Lung (tissue), 11 donors: ENCODE measurements at regions not wholly inside any gene's neighbourhood (a gene's known extent, or its start where the extent isn't known, plus 50 kb on each side); places are given as distances from the start of the nearest gene placed in this dataset.

ENCODE experiments used
- ATAC-seq: fragments of 200-7000 bp; cut with Tn5 transposase; one replicate; pipeline ENCODE4 v1.9.1; 2020; ENCODE audit warnings: moderate number of reproducible peaks; ENCODE audit not compliant: insufficient read depth, low FRiP score
- DNase-seq, 3 donors: peaks; one replicate each; pipeline ENCODE4 v3.0.0-alpha.2; 2013 to 2017
- H3K27ac ChIP-seq, 2 donors: one replicate each; pipeline ENCODE4 v1.5.1; 2013; ENCODE audit warnings: mild to moderate bottlenecking in 2 of 2, moderate library complexity in 2 of 2, control low read depth in 1 of 2, inconsistent platforms in 1 of 2, low read depth in 1 of 2, low read length in 1 of 2
- H3K27me3 ChIP-seq, 3 donors: one replicate each; pipeline ENCODE4 v1.5.1; 2013; ENCODE audit warnings: low read length in 2 of 3; ENCODE audit not compliant: control insufficient read depth in 3 of 3, insufficient read depth in 3 of 3
- H3K36me3 ChIP-seq, 4 donors: one replicate each; pipeline ENCODE4 v1.5.1; 2013; ENCODE audit warnings: low read length in 4 of 4, mild to moderate bottlenecking in 1 of 4, moderate library complexity in 1 of 4; ENCODE audit not compliant: control insufficient read depth in 4 of 4, insufficient read depth in 4 of 4
- H3K4me1 ChIP-seq, 5 donors: one replicate each; pipeline ENCODE4 v1.5.1; 2013; ENCODE audit warnings: low read length in 5 of 5, mild to moderate bottlenecking in 2 of 5, moderate library complexity in 1 of 5; ENCODE audit not compliant: control insufficient read depth in 5 of 5, insufficient read depth in 5 of 5
- H3K4me3 ChIP-seq: one replicate; pipeline ENCODE4 v1.5.1; 2013; ENCODE audit warnings: mild to moderate bottlenecking, control low read depth, moderate library complexity
- H3K9ac ChIP-seq, 2 donors: one replicate each; pipeline ENCODE4 v1.5.1; 2013; ENCODE audit warnings: low read length in 2 of 2, control low read depth in 1 of 2; ENCODE audit not compliant: insufficient read depth in 1 of 2
- H3K9me3 ChIP-seq, 4 donors: one replicate each; pipeline ENCODE4 v1.5.1; 2013; ENCODE audit warnings: low read length in 3 of 4, mild to moderate bottlenecking in 1 of 4, moderate library complexity in 1 of 4; ENCODE audit not compliant: control insufficient read depth in 4 of 4, insufficient read depth in 3 of 4
- WGBS, 2 donors: extraction: QIAGEN DNeasy Blood & Tissue Kit; methylation state at CpG; one replicate each; pipeline ENCODE4 v1.1.7; 2013; 5-methylcytosine and 5-hydroxymethylcytosine counted together
- TF ChIP-seq, protein P1 (sequence below): IDR thresholded peaks from 2 replicates; pipeline ENCODE4 v1.5.1; 2012; ENCODE audit warnings: mild to moderate bottlenecking; ENCODE audit errors: control extremely low read depth, extremely low read depth
- donor health status: control.
- donor health status: control.
- donor health status: Bipolar disorder and iron deficiency.
- donor health status: healthy.
- donor health status: DM: yes; HTN: yes; CAD: no.

DNA sequence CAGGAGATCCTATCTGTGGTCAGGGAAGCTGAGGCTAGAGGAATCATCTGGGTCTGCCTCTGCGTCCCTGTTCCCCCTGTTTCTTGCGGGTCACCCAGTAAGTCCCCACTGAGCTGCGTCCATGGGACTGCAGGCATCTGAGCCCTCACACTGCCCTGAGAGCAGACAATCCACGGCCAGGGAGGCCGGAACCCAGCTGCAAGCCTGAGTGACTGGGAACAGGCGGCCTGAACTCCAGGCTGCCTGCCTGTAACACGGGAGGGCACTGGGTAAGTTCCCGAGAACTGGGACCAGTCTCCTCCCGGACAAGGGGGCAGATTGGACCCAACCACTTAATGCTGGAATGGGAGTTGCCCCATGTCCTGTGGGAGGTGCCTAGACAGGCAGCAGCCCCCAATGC is 727.4 kb downstream of the BRD1 start:
- Histone ChIP-seq H3K9me3 (peaks cover 0 to 3% (median 0%) of the 10 kb centered on the region in 4 donors), H3K4me1 (no peaks in the 10 kb centered on the region), H3K36me3 (no peaks in the 10 kb centered on the region), H3K9ac (no peak overlapping the region), H3K27ac (no peak overlapping the region), H3K27me3 (peaks cover 0 to 9% (median 2%) of the 10 kb centered on the region in 3 donors), H3K4me3 (no peak overlapping the region)
- ATAC-seq: no peak
- TF ChIP-seq, protein P1, sequence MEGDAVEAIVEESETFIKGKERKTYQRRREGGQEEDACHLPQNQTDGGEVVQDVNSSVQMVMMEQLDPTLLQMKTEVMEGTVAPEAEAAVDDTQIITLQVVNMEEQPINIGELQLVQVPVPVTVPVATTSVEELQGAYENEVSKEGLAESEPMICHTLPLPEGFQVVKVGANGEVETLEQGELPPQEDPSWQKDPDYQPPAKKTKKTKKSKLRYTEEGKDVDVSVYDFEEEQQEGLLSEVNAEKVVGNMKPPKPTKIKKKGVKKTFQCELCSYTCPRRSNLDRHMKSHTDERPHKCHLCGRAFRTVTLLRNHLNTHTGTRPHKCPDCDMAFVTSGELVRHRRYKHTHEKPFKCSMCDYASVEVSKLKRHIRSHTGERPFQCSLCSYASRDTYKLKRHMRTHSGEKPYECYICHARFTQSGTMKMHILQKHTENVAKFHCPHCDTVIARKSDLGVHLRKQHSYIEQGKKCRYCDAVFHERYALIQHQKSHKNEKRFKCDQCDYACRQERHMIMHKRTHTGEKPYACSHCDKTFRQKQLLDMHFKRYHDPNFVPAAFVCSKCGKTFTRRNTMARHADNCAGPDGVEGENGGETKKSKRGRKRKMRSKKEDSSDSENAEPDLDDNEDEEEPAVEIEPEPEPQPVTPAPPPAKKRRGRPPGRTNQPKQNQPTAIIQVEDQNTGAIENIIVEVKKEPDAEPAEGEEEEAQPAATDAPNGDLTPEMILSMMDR: no peak
- DNase-seq: no peak
- WGBS, 2 donors: 70 to 78% methylated on average over 9 of the region's 9 CpGs

DNA sequence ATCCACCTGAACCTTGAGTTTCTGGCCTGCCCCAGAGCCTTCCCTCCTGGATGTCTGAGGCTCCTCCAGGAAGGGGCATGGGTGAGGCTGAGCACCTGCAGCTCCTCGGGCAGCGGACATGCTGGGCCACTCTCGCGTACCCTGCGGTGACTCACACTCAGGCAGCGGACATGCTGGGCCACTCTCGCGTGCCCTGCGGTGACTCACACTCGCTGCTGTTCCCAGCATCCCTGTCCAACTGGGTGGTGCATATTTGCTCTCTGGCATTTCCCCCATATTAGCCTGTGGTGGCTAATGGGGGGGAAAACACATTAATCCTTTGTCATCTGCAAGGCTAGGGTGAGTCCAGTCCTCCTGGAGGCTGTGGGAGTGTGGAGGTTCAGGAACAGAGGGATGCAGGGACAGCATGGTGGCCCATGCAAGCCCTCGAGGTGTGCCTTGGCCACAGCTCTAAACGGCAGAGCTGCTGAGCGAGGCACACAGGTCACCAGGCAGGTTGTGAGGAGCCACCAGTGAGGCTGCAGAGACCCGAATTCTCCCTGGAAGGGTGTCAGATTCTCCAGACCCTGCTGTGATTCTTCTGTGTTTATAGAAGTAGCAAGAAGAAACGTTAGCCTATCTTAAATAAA is 728.1 kb downstream of the BRD1 start:
- ATAC-seq (no peak), DNase-seq (no peak)
- no peak overlapping the region for H3K27ac ChIP-seq
- H3K36me3 ChIP-seq: no peaks in the 10 kb centered on the region
- no peaks in the 10 kb centered on the region for H3K4me1 ChIP-seq
- peaks cover 0 to 4% (median 2%) of the 10 kb centered on the region in 3 donors for H3K27me3 ChIP-seq
- WGBS, 2 donors: 78 to 83% methylated on average over 15 of the region's 15 CpGs
- H3K9ac ChIP-seq: no peak overlapping the region
- H3K4me3 ChIP-seq: no peak overlapping the region
- TF ChIP-seq, protein P1: no peak
- peaks cover 0 to 3% (median 0%) of the 10 kb centered on the region in 4 donors for H3K9me3 ChIP-seq

DNA sequence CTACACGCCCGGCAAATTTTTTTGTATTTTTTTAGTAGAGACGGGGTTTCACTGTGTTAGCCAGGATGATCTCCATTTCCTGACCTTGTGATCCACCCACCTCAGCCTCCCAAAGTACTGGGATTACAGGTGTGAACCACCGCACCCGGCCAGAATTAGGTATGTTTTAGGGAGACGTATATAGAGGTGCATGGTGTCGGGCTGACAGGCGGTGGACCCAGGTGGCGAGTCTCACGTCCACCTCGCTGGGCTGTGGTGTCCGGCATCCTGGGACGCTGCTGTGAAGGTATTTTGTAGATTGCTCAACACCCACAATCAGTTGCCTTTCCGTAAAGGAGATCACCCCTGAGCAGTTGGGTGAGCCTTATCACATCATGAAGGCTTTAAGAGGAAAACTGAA is 728.6 kb downstream of the BRD1 start:
- DNase-seq (no peak), ATAC-seq (no peak)
- Histone ChIP-seq H3K4me3 (no peak overlapping the region), H3K9me3 (peaks cover 0 to 3% (median 0%) of the 10 kb centered on the region in 4 donors), H3K36me3 (no peaks in the 10 kb centered on the region), H3K27ac (no peak overlapping the region), H3K9ac (no peak overlapping the region), H3K27me3 (no peaks in the 10 kb centered on the region), H3K4me1 (no peaks in the 10 kb centered on the region)
- TF ChIP-seq, protein P1: no peak
- WGBS, 2 donors: 89 to 92% methylated on average over 14 of the region's 14 CpGs

DNA sequence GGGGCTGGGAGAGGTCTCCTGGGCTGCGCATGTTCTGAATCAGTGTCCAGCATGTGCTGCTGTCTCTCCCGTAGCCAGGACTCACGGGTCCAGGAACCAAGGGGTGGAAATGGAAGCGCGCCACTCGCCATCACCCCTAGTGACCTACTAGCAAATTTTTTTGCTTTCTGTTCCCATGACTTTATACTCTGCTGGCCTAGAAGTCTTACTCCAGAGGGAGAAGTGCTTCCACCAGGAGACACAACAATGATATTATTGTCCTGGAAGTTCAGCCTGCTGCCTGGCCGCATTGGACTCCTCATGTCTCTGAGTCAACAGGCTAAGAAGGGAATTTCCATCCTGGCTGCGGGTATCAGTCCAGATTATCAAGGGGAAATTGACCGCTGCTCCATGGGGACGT is 729.7 kb downstream of the BRD1 start:
- Histone ChIP-seq H3K27me3 (peaks cover 0 to 3% (median 0%) of the 10 kb centered on the region in 3 donors), H3K27ac (no peak overlapping the region), H3K9ac (no peak overlapping the region), H3K4me3 (no peak overlapping the region), H3K4me1 (no peaks in the 10 kb centered on the region), H3K9me3 (peaks cover 0 to 3% (median 0%) of the 10 kb centered on the region in 4 donors), H3K36me3 (no peaks in the 10 kb centered on the region)
- TF ChIP-seq, protein P1: no peak
- WGBS, 2 donors: 81 to 82% methylated on average over 10 of the region's 10 CpGs
- DNase-seq: no peak
- ATAC-seq: no peak
